MM.1S (cell line): ENCODE measurements at regions not wholly inside any gene's neighbourhood (a gene's known extent, or its start where the extent isn't known, plus 50 kb on each side); places are given as distances from the start of the nearest gene placed in this dataset.
"Not testable (repeated sequence)": the region's sequence is repeated elsewhere in the genome, so short reads cannot be mapped to it uniquely, and the experiment has no call there.

Source experiments
- EZH2 ChIP-seq: fragments of 300-600 bp; sonication (generic); optimal IDR thresholded peaks from 2 replicates; pipeline ENCODE3; 2017; ENCODE audit warnings: low read depth, mild to moderate bottlenecking, antibody characterized with exemption, low read length, mixed read lengths
- TF ChIP-seq, protein P1 (sequence below): fragments of 300-600 bp; sonication (generic); IDR thresholded peaks from 2 replicates; pipeline ENCODE4 v1.5.1; 2016; ENCODE audit warnings: antibody characterized with exemption, low read length, mixed read lengths

GRCh38 chr12:66825921-66826320, 147.0 kb upstream of the GRIP1 start:
- TF ChIP-seq, protein P1, sequence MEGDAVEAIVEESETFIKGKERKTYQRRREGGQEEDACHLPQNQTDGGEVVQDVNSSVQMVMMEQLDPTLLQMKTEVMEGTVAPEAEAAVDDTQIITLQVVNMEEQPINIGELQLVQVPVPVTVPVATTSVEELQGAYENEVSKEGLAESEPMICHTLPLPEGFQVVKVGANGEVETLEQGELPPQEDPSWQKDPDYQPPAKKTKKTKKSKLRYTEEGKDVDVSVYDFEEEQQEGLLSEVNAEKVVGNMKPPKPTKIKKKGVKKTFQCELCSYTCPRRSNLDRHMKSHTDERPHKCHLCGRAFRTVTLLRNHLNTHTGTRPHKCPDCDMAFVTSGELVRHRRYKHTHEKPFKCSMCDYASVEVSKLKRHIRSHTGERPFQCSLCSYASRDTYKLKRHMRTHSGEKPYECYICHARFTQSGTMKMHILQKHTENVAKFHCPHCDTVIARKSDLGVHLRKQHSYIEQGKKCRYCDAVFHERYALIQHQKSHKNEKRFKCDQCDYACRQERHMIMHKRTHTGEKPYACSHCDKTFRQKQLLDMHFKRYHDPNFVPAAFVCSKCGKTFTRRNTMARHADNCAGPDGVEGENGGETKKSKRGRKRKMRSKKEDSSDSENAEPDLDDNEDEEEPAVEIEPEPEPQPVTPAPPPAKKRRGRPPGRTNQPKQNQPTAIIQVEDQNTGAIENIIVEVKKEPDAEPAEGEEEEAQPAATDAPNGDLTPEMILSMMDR, result not testable (repeated sequence)
- not testable (repeated sequence) for TF ChIP-seq EZH2
